NCI-H2107 treated with DMSO at 0.1 percent for 48 hours (cell line): ENCODE measurements at regions not wholly inside any gene's neighbourhood (a gene's known extent, or its start where the extent isn't known, plus 50 kb on each side); places are given as distances from the start of the nearest gene placed in this dataset.
A peak's percentile ranks its signal among the peaks of the same experiment; 100 is the strongest.

Experiments used
- DNase-seq: peaks from one replicate; lab custom pipeline; 2025; ENCODE audit not compliant: unreplicated experiment; lab: John Stamatoyannopoulos, UW

GRCh38 chr11:123305601-123306375 is 110.7 kb upstream of the CLMP start:
- no peak for DNase-seq

GRCh38 chr11:123304828-123305466 is 109.9 kb upstream of the CLMP start:
- DNase-seq = no peak

GRCh38 chr11:123303924-123304323 is 108.9 kb upstream of the CLMP start:
- no peak for DNase-seq

GRCh38 chr11:123302751-123303195 is 107.7 kb upstream of the CLMP start:
- DNase-seq = no peak

- no peak for DNase-seq
These were observed 106.8 kb upstream of the CLMP start for GRCh38 chr11:123301696-123302400.

GRCh38 chr11:123301013-123301591 is 106.1 kb upstream of the CLMP start:
- no peak for DNase-seq

- no peak for DNase-seq
These were observed 104.7 kb upstream of the CLMP start for GRCh38 chr11:123299721-123300120.

GRCh38 chr11:123298488-123299447 is 103.7 kb upstream of the CLMP start:
- no peak for DNase-seq

- DNase-seq = no peak
These were observed 97.6 kb upstream of the CLMP start for GRCh38 chr11:123292647-123293046.

GRCh38 chr11:123291201-123291869 is 96.3 kb upstream of the CLMP start:
- no peak for DNase-seq

- no peak for DNase-seq
These were observed 91.7 kb upstream of the CLMP start for GRCh38 chr11:123286761-123287160.

- DNase-seq = no peak
These were observed 91.2 kb upstream of the CLMP start for GRCh38 chr11:123286255-123286654.

GRCh38 chr11:123284454-123284853 is 89.4 kb upstream of the CLMP start:
- no peak for DNase-seq

GRCh38 chr11:123282597-123282996 is 87.5 kb upstream of the CLMP start:
- no peak for DNase-seq

GRCh38 chr11:123273616-123274015 is 78.6 kb upstream of the CLMP start:
- DNase-seq = no peak

GRCh38 chr11:123272565-123272964 is 77.5 kb upstream of the CLMP start:
- DNase-seq = no peak

- DNase-seq = peak; percentile 17
These were observed 73.1 kb upstream of the CLMP start for GRCh38 chr11:123268156-123268555.

- no peak for DNase-seq
These were observed 70.9 kb upstream of the CLMP start for GRCh38 chr11:123265951-123266350.

- DNase-seq = no peak
These were observed 69.4 kb upstream of the CLMP start for GRCh38 chr11:123264431-123264780.
